Activated CD4-positive, alpha-beta T cell treated with anti-CD3 and anti-CD28 coated beads, Interleukin-10, Interleukin-2, amounts not matched to agents 100 ng/mL and 50 ng/mL, durations not matched to agents 16 hours and 8 hours (primary cell): ENCODE measurements at regions not wholly inside any gene's neighbourhood (a gene's known extent, or its start where the extent isn't known, plus 50 kb on each side); places are given as distances from the start of the nearest gene placed in this dataset.
"Not testable (repeated sequence)": the region's sequence is repeated elsewhere in the genome, so short reads cannot be mapped to it uniquely, and the experiment has no call there.

Experiments
- DNase-seq: peaks from one replicate; pipeline ENCODE4 v3.0.0-alpha.2; 2020

DNA sequence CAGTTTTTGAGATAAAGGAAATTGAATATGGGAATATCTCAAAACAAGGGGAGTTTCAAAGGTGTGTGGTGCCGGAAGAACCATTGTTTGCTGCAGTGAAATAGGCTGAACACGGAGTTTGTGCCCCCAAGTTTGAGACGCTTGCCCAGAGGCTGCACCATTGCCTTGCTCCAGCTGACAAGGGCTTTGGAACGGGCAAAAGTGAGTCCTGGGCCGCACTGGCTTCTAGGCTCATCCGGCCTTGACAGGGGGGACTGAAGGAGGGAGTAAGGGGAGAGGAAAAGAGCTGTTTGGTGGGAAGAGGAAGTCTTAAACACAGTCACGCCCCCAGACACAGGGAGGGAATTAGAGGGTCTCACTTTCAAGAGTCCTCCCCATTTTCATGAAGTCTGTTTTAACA lies 269.9 kb downstream of the FAM43A start:
- DNase-seq = no peak

DNA sequence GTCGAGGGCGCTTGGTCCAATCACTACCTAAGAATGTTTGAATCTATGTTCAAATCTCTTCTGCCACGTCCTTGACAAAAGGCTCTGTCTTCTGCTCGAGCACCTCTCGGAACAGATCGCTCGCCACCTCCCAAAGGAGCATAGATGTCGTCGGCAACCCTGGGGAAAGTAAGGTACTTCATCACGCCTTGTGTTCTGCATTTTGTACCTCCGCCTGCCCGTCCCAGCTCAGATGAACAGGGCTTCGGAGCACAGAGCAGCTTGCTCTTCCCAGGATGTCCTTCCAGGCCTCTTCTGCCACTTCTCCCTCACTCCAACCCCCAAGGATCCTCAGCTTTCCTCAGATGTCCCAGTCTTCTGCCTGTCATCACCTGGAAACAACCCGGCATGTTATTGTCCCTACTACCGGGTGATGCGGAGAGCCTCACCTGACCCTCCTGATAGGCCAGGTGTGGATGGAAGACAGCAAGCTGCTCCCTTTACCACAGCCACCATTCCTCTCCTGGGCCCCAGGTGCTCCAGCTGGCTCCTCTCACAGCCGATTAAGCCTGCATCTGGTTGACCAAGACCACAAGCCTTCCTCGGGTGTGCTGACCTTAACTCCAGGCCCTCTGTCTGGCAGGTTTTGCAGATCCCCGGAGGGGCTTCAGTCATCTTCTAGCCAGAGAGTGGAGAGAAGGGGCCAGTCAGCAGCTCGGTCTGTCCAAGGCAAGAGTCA lies 270.5 kb downstream of the FAM43A start:
- no peak for DNase-seq

DNA sequence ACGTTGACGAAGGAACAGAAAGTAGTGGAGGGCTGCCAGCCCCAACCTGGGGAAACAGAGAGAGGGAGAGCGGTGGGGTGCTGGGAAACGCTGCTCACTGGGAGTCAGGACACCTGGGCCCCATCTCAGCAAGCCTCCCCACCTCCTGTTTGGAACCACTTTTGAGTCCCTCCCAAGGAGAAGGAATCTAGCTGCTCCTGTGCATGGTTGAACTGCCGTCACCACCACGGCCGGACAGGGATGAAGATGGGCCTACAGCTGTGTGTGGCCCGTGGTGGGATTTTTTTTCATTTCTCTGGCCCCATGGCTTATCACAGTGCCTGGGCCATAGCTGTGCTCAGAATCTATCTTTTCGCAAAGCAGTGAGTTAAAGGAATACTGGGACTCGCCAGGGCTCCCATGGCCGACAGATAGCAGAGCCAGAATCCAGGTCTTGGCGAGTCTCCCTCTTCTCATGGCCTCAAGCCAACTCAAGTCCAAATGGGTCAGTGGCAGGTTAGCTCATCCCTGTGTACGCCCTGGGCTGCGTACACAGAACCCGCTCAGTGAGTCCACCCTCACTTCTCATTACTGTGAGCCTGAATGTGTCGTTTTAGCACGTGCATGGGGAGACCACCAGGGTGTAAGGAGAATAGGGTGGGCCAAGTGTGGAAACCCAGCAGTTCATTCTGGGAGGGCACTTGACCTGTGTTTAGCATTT lies 271.2 kb downstream of the FAM43A start:
- no peak for DNase-seq

DNA sequence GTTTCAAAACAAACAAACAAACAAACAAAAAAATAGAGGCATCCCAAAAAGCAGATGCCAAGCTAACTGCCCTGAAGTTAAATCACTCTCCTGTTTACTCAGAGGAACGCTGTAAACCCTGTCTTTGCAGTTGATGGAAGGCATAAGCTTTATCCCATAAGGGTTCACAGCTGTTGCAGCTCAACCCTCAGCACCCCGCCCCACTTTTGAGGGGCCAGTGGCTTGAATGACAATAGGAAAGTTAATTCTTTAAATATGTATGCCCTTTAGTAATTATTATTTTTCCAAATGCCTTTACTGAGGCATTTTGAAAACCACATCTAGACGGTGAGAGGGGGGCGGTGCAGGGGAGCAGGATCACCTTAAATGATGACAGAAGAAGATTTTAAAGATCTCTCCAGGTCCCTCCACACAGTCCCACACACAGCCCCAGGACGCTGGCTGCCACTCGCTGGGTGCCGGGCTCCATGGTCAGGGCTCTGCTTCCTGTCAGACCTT lies 272.1 kb downstream of the FAM43A start:
- DNase-seq = no peak

DNA sequence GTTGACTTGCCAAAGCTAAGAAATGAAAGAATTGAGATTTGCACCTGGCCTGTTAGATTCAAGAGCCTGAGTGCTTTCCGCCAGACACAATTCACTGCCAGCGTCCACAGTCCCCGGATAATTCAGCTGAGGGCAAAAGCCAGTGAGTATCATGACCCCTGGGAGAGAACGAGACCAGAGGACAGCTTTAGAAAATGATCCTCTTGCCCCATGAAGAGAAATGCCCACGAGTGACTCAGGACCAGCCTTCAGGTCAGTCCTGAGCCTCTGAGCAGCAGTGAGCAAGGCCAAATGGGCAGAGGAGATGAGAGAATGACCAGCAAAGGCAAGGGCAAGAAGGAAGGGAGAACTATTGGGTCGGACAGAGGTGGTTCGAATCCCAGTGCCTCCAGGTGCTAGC lies 273.5 kb downstream of the FAM43A start:
- DNase-seq = no peak

DNA sequence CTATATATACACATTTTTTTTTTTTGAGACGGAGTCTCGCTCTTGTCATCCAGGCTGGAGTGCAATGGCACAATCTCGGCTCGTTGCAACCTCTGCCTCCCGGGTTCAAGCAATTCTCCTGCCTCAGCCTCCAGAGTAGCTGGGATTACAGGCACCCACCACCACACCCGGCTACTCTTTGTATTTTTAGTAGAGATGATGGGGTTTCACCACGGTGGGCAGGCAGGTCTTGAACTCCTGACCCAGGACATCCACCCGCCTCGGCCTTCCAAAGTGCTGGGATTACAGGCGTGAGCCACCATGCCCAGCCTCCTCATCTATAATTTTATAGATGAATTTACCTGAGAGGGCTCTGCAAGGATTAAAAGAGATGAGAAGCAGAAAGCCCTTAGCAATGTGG lies 274.0 kb downstream of the FAM43A start:
- DNase-seq = not testable (repeated sequence)

DNA sequence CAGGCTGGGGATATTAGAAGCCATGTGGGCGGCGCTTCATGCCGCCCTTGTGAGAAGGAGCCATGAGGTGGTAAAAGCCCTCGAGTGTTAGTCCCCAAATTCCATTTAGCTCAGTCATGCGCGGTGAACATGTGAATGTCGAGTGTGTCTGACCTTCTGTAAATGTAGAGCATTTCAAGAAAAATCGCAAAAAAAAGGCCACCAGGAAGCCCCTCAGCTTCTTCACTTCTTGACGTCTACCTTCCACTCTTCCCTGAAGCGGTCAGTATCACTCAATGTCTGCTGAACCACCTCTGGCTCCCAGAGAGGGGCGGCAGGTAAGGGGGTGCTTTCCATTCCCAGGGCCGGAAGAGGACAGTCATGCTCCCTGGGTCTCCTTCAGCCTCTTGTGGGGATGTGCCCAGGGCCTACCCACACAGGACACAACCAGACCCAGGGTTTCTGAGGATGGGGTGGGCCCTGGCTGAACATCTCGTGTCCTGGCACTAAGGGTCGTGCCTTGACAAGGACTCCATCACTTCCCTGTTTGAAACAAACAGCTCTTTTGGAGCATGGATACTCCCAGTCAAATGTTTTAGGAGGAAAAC lies 274.9 kb downstream of the FAM43A start:
- DNase-seq = no peak

DNA sequence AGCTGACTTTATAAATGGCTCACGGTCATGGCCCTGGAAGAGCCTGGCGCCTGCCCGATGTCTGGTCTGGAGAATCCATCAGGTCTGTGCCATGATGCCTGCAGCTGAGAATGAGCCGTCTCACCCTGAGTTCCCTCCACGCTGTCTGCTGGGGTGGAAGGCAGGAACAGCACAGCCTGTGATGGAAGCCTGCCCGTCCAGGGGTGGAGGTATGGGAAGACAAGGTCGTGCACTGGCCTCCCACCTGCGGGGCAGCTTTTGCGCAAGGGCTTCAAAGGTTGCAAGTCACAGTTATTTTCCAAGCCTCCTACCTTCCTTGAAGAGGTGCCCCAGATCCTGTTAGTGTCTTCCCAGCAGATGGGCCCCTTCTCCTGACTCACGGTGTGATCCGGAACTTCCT lies 275.5 kb downstream of the FAM43A start:
- DNase-seq = no peak

DNA sequence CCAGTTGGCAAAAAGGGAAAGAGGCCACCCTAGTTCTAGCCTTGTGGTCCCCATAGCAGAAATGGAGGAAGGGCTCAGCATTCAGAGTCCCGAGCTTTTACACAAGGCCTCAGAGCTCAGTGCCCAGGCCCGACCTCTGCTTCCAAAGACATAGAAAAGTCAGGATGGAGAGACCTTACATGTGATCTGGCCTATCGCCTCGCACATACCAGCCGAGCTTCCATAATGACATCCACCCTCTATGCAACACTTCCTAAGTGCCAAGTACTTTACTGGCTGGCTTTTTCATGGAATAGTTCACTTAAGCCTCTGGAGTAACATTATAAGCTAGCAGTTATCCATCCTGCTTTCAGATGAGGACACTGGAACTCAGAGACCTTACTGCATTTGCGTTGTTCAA lies 275.9 kb downstream of the FAM43A start:
- DNase-seq = no peak

DNA sequence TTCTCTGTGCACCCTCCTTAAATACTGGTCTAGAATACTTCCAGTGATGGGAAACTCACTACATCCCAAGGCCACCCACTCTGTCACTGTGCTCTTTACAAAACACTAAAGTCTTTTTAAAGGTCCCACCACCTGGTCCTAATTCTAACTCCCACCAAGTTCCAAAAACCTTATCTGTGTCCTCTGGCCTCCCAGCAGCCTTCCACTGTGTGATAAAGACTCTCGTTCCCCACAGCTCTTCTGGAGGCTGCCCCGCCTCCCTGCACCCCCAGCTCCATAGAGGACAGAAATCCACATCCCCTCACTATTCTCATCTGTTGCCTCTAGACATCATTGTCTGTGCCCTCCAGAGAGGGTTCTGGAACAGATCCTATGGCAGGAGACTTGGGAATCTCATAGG lies 276.4 kb downstream of the FAM43A start:
- no peak for DNase-seq

DNA sequence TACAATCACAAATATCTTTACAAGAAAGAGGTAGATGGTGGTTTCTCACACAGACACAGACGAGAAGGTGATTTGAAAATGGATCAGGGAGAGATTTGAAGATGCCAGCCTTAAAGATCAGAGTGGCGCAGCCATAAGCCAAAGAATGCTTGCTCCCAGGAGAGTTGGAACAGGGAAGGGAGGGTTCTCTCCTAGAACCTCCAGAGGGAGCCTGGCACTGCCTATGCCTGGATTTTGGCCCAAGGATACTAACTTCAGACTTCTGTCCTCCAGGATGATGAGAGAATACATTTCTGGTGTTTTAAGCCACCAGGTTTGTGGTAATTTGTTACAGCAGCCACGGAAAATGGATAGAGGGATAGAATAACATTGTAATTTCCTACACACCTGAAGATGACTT lies 279.1 kb downstream of the FAM43A start:
- no peak for DNase-seq

DNA sequence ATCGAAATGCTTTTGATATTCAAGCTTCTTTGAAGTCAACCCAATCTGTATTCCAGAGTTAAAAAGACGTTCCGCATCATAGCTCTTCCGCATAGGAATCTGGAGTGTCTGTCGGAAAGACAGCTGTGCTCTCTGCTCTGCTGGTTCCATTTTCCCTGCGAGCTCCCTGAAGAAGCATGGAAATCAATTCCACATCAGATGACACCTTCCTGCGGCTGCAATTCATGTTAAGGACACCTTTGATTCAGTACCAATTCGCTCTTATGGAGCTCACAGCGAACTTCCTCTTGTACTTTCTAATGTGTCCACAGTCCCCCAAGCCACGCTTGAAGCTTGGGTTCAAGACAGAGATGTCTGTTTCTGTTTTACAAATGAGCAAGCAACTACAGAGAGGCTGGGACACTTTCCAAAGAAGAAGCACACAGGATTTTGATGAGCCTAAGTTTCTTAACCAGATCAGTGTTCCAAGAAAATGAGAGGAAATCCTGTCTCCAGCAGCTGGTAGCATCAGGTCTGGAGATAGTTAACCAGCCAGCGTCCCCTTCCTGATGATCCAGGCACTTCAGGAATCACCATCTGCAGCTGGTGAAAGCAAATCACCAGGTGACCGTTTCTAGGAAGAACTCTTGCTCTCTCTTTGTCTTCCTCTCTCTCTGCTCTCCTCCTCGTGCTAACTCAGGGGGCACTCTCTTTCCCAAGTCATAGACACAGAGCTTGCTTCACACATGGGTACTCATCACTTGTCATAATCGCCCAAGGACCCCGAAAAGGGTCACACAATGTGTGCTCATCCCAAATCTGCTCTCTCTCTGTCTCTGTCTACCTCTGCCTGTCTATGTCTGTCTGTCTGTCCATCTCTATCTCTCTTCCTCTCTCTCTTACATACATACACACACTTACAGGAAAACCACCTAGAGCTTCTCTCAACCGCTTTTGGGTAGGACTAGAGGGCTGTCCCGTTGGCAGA lies 281.8 kb downstream of the FAM43A start:
- no peak for DNase-seq

DNA sequence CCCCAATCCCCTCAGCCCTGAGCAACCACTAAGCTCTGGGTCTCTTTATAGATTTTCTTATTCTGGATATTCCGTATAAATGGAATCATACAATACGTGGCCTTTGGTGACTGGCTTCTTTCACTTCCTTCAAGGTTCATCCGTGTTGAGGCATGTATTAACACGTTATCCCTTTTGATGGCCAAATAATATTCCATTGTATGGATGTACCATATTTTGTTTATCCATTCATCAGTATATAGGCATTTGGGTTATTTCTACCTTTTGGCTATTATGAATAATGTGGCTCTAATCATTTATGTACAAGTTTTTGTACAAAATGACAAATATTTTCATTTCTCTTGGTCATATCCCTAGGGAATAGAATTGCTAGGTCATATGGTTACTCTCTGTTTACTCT lies 284.4 kb downstream of the FAM43A start:
- no peak for DNase-seq

DNA sequence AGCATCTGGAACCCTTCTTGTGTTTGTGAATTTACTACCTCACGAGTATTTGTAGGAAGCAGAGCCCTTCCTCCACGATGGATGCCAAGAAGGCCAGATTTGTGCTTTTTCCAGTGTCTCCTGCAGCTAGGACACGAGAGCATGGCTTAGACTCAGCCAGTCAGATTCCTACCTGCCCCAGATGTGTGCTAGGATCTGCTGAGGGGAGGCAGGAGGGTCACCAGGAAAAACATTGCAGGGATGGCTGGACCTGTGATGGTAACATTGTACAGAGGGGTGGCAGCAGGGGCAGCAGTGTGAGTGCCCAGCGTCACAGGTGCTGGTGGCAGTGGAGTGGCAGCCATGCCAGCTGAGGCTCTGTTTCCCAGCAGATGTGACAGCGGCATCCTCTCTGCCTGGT lies 285.3 kb downstream of the FAM43A start:
- DNase-seq = no peak

DNA sequence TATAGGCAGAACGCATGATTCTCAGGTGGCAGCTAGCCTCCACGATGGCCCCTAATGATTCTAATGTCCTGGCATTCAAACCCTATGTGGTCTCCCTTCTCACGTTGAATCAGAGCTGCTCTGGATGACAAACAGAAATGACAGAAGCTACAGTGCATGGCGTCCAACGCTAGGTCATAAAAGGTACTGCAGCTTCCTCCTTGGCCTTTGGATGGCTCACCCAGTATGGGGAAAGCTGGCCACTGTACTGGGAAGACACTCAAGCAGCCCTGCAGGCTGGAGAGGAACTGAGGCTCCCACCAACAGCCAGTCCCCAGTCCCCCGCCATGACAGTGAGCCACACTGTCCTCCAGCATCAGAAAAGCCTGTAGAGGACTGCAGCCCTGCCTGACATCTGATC lies 286.3 kb downstream of the FAM43A start:
- DNase-seq = no peak

DNA sequence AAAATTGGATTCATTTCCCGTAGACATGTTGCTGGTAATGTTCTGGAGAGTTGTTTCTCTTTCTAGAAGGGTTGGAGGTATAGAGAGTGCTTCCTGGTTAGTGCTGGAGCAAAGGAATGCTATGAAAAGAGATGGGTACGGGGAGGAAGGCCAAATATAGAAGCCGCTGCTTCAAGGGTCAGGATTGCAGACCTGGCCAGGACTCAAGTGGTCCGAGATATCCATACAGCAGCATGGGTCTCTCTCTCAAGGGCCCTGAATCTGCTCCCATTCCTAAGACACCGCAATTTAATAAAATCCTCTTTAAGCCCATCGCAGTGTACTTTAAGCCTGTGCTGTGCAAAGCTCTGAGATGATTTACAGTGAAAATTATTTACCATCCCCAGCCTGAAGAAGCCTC lies 287.0 kb downstream of the FAM43A start:
- no peak for DNase-seq

DNA sequence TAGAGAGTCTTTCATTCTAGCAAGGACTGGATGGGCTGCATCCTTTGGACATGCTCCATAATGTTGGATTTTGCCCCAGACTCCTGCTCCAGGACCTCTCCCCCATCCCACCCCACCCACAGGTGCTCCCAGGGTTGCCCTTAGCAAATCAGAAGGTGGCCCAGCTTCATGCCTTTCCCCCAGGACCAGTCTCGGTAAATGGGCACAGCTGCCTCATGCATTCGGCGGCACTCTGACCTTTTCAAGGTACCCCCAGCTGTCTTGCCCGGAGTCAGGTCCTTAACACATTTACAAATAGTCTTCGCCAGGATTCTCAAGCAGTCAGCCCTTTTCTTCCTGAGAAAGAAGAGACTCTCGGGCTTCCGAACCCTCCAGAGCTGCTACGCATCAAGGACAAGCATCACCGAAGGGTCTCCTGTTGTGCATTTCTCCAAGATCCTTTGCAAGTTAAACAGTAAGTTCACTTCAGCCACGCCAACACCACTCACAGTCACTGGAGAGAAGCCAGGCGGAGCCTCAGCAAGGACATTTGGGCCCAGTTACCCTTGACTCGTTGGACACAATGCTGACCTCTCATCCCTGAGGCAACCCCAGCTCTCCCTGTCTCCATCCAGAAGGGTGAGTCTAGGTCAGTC lies 287.8 kb downstream of the FAM43A start:
- no peak for DNase-seq

DNA sequence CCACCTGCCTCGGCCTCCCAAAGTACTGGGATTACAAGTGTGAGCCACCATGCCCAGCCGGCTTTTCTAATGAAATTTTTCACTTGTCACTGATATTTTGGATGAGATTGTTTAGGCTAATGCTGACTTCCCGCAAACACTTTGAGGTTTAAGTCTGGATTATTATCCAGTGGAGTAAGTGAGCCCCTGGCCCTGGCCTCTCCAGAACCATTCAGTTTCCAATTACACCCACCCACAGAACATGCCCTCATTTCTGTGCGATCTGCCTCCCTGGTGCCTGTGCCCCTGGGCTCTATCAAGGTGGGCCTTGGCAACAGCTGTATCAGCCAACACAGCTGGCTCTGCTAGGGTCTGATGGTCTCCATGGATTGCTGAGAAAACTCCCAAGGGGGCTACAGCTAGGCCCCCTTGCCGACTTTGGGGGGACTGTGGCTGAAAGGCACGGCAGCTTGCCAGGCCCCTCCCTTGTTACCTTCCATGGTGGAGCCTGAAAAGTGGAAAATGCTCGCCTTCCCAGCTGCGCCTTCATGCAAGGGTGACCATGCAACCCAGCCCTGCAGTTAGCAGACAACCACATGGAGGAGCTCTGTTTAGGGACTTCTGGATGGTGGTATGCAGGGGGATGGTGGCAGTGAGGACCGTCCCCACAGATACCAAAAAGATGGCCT lies 288.9 kb downstream of the FAM43A start:
- no peak for DNase-seq

DNA sequence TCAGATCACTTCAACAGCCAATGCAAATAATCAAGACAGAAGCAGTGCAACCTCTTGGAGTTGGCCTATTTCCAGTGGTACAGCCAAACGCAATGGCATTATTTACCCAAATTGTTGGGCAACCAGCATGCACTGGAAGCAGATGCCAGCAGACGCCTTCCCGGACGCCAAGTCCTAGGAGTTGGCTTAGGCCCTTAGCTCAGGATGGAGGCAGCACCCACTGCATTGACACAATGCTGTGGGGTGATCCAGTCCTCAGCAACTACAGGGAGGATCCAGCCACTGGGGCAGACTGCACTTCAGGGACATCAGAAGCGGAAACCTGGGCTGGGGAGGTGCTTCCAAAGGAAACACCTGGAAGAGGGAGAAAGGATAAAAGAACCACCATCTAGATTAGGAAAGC lies 290.4 kb downstream of the FAM43A start:
- no peak for DNase-seq

DNA sequence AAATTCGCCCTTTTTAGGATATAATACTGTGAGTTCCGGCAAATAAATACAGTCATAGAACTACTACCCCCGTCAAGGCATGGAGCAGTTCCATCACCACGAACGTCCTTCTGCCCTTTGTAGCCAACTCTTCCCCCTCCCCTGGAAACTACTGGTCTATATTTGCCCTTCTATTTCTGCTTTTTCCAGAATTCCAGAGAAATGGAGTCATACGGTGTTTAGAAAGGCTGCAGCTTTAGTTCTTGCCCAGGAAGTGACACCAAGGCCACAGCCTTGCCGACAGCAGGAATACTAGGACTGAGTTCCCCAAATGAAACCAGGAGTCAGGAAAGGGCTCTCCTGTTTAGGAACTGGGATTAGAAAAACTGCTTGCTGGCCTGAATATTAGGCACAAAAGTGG lies 291.2 kb downstream of the FAM43A start:
- no peak for DNase-seq

DNA sequence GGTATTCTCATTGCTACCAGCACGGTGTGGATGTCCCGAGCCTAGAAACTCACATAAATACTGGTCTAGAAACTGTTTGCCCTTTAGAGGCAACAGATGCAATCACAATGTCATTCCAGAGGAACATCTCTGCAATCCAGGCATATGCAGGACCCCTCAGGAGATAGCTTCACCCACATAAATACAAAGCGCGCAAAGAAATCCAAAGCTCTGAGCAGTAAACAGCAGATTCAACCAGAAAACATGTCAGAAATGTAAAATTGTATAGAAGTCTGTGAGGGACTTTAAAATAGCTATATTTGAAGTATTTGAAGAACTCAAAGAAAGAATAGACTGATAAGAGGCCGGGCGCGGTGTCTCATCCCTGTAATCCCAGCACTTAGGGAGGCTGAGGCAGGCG lies 291.7 kb downstream of the FAM43A start:
- DNase-seq = no peak

DNA sequence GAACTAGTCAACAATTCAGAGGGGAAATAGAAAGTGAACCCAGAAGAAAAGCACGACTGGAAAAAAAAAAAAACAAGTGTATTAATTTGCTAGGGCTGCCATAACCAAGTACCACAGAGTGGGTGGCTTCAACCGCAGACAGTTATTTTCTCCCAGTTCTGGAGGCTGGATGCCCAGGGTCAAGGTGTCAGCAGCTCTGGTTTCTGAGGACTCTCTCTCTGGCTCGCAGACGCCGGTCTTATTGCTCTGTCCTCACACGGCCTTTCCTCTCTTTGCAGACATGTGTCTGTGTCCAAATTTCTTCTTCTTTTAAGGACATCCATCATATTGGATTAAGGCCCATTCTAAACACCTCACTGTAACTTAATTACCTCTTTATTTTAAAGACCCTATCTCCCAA lies 291.8 kb downstream of the XXYLT1 start:
- no peak for DNase-seq
